ENCODE measurements at regions not wholly inside any gene's neighbourhood (a gene's known extent, or its start where the extent isn't known, plus 50 kb on each side); places are given as distances from the start of the nearest gene placed in this dataset.

- 76 to 81% methylated on average over 4 of the region's 4 CpGs for whole genome bisulfite sequencing, 2 donors
- no peak for ATAC-seq (ENCODE audit: insufficient read depth, low FRiP score)
- DNase-seq = no peak
- peaks cover 0 to 22% (median 1%) of the 10 kb centered on the region in 5 donors for H3K4me1 ChIP-seq (ENCODE audit: control insufficient read depth in 5 of 5, insufficient read depth in 5 of 5, low read length in 5 of 5)
- H3K9me3 ChIP-seq (ENCODE audit: control insufficient read depth in 4 of 4, insufficient read depth in 3 of 4, low read length in 3 of 4) = no peaks in the 10 kb centered on the region
- no peak overlapping the region for H3K27ac ChIP-seq (ENCODE audit: low read depth in 1 of 2, low read length in 1 of 2)
- no peaks in the 10 kb centered on the region for H3K36me3 ChIP-seq (ENCODE audit: control insufficient read depth in 4 of 4, insufficient read depth in 4 of 4, low read length in 4 of 4)
- peak overlapping the region in 1 of 2 donors; percentile 43 for H3K9ac ChIP-seq (ENCODE audit: insufficient read depth in 1 of 2, low read length in 2 of 2)
- H3K4me3 ChIP-seq = no peak overlapping the region
- TF ChIP-seq CTCF (IDR thresholded peaks at IDR 0.05; ENCODE audit: control extremely low read depth, extremely low read depth) = no peak
- H3K27me3 ChIP-seq (ENCODE audit: control insufficient read depth in 3 of 3, insufficient read depth in 3 of 3, low read length in 2 of 3) = no peaks in the 10 kb centered on the region
These were observed 161.0 kb downstream of the TRMT11 start for GRCh38 chr6:126147291-126147815.

GRCh38 chr6:126148853-126149252 lies 162.5 kb downstream of the TRMT11 start:
- Histone ChIP-seq H3K36me3 (ENCODE audit: control insufficient read depth in 4 of 4, insufficient read depth in 4 of 4, low read length in 4 of 4) (peaks cover 0 to 2% (median 0%) of the 10 kb centered on the region in 4 donors), H3K4me3 (no peak overlapping the region), H3K9me3 (ENCODE audit: control insufficient read depth in 4 of 4, insufficient read depth in 3 of 4, low read length in 3 of 4) (no peaks in the 10 kb centered on the region), H3K27ac (ENCODE audit: low read depth in 1 of 2, low read length in 1 of 2) (no peak overlapping the region), H3K27me3 (ENCODE audit: control insufficient read depth in 3 of 3, insufficient read depth in 3 of 3, low read length in 2 of 3) (no peaks in the 10 kb centered on the region), H3K4me1 (ENCODE audit: control insufficient read depth in 5 of 5, insufficient read depth in 5 of 5, low read length in 5 of 5) (peaks cover 0 to 22% (median 3%) of the 10 kb centered on the region in 5 donors), H3K9ac (ENCODE audit: insufficient read depth in 1 of 2, low read length in 2 of 2) (no peak overlapping the region)
- 70 to 81% methylated on average over 1 of the region's 1 CpG for WGBS, 2 donors
- no peak for DNase-seq
- TF ChIP-seq CTCF (IDR thresholded peaks at IDR 0.05; ENCODE audit: control extremely low read depth, extremely low read depth) = no peak
- no peak for ATAC-seq (ENCODE audit: insufficient read depth, low FRiP score)

GRCh38 chr6:126152372-126152745 lies 166.0 kb downstream of the TRMT11 start:
- Histone ChIP-seq H3K4me3 (no peak overlapping the region), H3K9me3 (ENCODE audit: control insufficient read depth in 4 of 4, insufficient read depth in 3 of 4, low read length in 3 of 4) (no peaks in the 10 kb centered on the region), H3K9ac (ENCODE audit: insufficient read depth in 1 of 2, low read length in 2 of 2) (no peak overlapping the region), H3K4me1 (ENCODE audit: control insufficient read depth in 5 of 5, insufficient read depth in 5 of 5, low read length in 5 of 5) (peaks cover 0 to 24% (median 3%) of the 10 kb centered on the region in 5 donors), H3K36me3 (ENCODE audit: control insufficient read depth in 4 of 4, insufficient read depth in 4 of 4, low read length in 4 of 4) (peaks cover 0 to 2% (median 0%) of the 10 kb centered on the region in 4 donors), H3K27ac (ENCODE audit: low read depth in 1 of 2, low read length in 1 of 2) (no peak overlapping the region), H3K27me3 (ENCODE audit: control insufficient read depth in 3 of 3, insufficient read depth in 3 of 3, low read length in 2 of 3) (no peaks in the 10 kb centered on the region)
- TF ChIP-seq CTCF (IDR thresholded peaks at IDR 0.05; ENCODE audit: control extremely low read depth, extremely low read depth) = no peak
- no peak for ATAC-seq (ENCODE audit: insufficient read depth, low FRiP score)
- no peak for DNase-seq

- H3K9me3 ChIP-seq (ENCODE audit: control insufficient read depth in 4 of 4, insufficient read depth in 3 of 4, low read length in 3 of 4) = no peaks in the 10 kb centered on the region
- no peak overlapping the region for H3K4me3 ChIP-seq
- H3K9ac ChIP-seq (ENCODE audit: insufficient read depth in 1 of 2, low read length in 2 of 2) = no peak overlapping the region
- H3K4me1 ChIP-seq (ENCODE audit: control insufficient read depth in 5 of 5, insufficient read depth in 5 of 5, low read length in 5 of 5) = peaks cover 0 to 24% (median 1%) of the 10 kb centered on the region in 5 donors
- H3K27me3 ChIP-seq (ENCODE audit: control insufficient read depth in 3 of 3, insufficient read depth in 3 of 3, low read length in 2 of 3) = no peaks in the 10 kb centered on the region
- no peak overlapping the region for H3K27ac ChIP-seq (ENCODE audit: low read depth in 1 of 2, low read length in 1 of 2)
- peaks cover 0 to 2% (median 0%) of the 10 kb centered on the region in 4 donors for H3K36me3 ChIP-seq (ENCODE audit: control insufficient read depth in 4 of 4, insufficient read depth in 4 of 4, low read length in 4 of 4)
- no peak for TF ChIP-seq CTCF (IDR thresholded peaks at IDR 0.05; ENCODE audit: control extremely low read depth, extremely low read depth)
- ATAC-seq (ENCODE audit: insufficient read depth, low FRiP score) (no peak), DNase-seq (peak; percentile 68 to 96 (median 96))
- WGBS, 2 donors = 66 to 75% methylated on average over 3 of the region's 3 CpGs
These were observed 167.3 kb downstream of the TRMT11 start for GRCh38 chr6:126153661-126154060.
